NCI-H187 (cell line): ENCODE measurements at regions not wholly inside any gene's neighbourhood (a gene's known extent, or its start where the extent isn't known, plus 50 kb on each side); places are given as distances from the start of the nearest gene placed in this dataset.
"Not testable (repeated sequence)": the region's sequence is repeated elsewhere in the genome, so short reads cannot be mapped to it uniquely, and the experiment has no call there.

Source experiments
- DNase-seq, 2 experiments: peaks; one replicate each; lab custom pipeline; 2025; lab: John Stamatoyannopoulos, UW

DNA sequence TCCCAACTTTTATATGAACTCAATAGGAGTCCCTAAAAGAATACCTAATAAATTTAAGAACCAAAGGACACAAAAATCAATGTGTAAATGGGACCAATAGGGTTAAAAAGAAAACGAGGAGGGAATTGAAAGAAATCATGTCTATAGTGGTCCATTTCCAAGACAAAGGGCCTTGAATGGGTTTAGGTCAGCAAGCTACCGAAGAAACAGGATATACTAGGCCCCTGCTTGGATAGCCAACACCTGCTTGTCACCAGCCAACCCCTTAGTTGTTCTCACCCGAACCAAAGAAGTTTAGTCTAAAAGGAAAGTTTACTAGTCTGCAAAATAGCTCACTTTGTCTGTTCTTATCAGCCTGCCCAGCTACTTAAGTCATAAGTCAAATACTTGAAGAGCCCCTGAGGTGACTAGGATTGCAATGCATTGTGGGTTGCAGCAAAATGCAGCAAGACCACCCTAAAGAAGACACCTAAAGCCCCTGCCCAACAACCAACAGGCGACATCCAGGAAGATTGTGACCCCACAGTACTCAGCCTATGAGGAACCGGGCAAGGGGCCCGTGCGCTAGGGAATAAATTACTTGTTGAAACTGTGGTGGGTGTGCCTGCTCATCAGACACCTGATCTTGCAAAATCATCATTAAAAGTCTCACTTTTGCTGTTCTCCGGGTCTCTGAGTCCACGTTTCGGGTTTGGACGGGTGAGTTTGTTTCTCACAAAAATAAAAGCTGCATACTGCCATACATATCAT, 183.9 kb upstream of the PPP1R26 start:
- DNase-seq = no peak

DNA sequence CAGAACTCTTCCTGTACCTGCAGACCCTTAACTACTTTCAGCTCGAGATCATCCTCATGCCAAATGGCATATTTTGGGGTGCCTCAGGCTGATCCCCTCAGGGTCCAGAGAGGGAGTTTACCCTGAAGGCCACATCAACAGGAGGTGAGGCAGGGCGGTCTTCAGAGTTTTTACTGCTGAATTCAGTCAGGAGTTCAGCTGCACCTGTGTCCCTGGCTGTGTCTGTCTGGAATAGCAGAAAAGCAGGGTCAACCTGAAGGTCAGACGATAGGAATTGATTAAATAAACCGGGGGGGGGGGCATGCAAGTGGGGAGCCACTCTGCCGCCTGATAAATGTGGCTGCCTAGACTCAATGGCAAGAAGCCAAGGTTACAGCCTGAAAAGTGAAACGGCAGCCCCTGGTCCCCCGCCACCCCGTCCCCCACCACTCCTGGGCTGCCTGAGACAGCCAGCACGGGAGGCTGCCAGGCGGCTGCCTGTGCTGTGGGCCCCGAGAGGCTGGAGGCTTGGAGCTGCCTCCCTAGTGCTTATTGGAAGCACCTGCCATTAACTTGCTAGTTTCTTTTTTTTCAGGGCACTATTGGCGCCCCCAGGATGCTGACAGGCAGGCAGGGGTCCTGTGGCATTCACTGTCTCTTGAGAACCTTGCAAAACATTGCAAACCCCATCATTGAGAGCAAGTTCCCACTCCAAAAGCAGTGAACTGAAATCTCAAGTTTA, 182.7 kb upstream of the PPP1R26 start:
- DNase-seq = no peak

DNA sequence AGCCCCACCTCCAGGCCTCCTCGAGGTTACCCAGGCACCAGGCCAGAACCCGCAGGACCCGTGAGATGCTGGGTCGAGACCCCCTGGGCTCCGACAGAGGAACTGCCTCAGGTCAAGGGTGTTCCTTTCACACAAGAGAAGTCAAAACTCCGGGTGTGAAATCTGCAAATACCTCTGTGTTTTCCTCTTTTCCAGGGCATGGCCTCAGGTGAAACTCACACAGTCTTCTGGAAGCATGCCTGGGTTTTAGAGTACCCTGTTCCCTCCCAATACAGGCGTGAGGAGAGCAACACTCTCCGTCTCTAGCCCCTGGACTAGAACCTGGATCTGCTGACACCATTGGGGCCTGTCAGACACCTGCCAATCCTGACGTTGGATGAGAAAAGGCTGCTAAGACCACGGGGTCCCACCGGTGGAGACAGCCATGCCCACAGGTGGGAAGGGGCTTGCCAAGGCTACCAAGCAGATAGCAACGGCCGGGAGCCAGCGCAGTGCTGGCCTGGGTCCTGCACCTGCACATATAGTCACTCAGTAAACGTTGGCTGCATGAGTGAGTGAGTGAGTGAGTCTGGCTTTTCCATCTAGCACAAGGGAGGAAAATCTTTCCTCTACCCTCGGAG, 182.0 kb upstream of the PPP1R26 start:
- no peak for DNase-seq

DNA sequence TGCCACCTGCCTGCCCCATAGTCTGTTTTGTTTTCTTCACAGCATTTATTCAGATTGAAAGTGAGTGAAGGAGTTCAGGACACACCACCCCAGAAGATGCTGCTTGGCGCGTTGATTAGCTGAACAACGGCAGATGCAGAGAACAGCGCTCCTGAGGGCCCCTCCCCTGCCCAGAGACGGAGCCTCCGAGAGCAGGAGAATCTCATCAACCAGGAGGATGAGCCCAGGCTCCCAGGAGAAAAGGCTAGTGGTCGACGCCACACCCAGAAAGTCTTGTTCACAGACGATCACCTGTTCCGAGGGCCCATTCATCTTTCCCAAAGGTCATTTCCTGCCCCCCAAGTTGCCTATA, 180.4 kb upstream of the PPP1R26 start:
- no peak for DNase-seq

DNA sequence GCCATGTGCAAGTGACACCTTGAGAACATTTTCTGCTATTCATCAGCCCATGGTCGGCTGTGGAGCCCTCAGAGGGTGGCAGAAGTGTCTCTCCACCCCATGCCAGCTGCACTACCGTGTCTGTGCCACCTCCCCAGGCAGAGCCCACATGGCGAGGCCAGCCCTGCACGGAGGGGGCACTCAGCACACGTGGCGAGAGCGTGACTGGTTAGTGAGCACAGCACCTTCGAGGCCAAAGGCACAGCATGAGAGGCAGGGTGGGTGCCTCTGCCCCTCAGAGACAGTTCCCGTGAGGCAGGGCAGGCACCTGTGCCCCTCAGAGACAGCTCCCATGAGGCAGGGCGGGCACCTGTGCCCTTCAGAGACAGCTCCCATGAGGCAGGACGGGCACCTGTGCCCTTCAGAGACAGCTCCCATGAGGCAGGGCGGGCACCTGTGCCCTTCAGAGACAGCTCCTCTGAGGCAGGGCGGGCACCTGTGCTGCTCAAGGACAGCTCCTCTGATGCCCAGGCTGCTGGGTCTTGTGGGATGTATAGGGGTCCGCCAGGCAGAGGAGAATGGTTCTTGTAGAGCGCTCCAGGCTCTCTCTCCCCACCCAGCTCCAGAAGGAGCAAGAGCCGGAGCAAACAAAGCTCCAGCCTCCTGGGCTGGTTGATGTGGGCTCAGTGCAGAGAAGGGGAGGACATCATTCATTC, 179.8 kb upstream of the PPP1R26 start:
- DNase-seq = no peak

DNA sequence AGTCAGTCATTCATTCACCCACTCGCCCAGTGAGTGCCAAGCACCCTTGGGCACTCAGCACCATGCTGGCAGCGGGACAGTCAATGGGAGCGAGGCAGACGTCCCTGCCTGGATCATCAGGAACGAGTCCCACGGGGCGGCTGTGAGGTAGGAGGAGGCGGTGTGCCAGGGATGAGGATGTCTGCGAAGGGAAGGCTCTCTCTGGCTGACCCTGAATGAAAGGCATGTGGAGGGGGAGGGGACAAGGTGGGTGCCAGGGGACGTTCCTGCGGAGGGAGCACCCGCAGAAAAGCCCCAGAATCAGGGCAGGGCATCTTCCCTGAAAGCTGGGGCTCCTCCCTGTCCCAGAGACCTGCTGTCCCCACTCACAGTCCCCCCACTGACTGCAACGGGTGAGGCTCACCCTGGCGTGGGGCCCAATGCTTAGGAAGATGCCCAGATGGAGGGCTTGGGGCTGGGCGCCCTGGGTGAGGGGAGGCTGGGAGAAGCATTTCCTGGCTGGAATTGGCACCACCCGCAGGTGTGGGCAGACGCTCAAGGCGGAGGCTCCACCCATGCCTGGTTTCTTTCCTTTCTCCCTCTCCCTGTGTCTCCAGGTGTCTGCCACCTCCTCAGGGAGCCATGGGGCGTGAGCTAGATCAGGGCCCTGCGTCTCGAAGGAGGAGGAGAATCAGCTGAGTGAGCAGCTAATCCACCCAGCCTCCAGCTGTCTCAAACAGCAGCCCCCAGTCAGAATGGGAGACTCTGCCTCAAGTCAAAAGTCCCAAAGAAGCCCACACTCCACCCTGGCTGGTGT, 179.0 kb upstream of the PPP1R26 start:
- no peak for DNase-seq

DNA sequence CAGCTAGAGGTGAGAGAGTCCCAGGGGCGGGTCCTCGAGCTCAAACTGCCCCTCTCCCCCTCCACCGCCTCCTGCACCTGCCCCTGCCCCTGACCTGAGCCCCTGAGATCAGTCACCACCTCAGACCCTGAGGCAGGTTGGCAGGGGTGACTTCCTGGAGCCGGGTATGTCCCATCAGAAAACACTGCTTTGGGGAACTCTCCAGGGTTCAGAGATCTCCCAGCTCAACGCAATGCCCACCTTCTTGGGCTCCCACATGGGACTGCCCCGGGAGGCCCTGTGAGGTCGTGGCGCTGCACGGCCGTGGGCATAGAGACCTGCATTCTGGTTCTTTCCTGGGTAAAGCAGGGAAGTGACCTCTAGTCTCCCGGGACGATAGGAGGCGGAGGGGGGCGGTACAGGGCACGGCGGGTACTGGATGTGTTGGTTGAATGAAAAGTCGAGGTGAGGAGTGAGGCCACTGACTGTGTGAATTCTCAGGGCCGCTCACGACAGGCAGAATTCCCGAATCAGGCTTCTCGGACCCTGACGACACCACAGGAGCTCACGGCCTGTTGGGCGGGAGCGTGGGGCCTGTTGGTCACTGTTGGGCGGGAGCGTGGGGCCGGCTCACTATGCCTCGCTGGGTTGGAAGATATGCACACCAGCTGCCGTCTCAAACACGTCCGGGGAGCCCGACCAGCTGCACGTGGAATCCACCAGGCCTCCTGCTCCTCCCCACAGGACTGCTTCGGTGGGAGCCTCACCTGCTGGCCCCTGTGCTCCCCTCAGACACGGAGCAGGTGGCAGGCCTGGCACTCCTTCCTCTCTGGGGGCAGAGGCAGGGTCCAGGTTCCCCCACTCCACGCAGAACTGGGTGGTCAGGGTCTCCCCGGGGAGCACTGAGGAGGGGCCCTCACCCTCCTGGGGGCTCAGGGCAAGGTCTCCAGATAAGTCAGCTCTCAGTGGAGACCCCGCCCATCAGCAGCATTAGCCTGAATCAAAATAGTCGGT, 178.0 kb upstream of the PPP1R26 start:
- no peak for DNase-seq

DNA sequence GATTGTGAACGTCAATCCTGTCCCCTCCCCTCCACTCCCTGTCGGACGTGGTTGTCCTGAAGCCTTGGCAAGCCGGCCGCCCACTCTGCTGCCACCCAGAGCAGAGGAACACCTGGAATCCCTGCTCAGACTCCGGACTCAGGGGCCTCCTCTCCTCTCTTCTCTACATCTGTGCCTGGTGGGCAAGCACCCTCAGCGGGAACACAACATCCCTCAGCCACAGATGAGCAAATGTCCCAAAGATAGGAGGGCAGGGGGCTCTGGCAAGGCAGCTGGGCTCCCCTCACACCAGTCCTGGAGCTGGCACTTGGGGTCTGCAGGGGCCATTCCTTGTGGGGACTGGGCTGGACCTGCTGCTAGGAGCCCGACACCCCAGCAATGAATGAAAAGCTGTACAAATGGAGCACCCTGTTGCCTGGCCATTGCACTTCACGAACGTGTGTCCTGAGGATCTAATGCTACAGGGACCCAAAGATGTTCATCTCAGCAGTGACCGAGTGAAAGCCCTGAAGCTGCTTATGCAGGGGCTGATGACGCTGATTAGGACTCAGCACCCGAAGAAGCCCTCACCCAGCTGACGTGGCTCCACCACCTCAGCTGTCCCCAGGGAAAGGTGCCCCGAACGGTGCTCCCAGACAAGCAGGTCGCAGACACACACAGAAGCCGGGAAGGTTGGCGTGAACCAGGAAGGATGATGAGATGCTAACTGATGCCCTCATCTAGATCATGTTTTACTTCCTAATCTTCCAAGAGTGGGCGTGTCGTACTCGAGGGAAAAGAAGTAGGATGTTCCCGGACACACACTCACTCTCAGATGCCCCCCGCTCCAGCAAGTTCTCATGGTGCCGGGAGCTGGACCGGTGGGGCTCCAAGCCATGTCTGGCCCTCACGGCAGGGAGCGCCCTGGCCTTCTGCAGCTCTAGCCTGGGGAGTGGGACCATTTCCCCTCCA, 177.0 kb upstream of the PPP1R26 start:
- DNase-seq = no peak

DNA sequence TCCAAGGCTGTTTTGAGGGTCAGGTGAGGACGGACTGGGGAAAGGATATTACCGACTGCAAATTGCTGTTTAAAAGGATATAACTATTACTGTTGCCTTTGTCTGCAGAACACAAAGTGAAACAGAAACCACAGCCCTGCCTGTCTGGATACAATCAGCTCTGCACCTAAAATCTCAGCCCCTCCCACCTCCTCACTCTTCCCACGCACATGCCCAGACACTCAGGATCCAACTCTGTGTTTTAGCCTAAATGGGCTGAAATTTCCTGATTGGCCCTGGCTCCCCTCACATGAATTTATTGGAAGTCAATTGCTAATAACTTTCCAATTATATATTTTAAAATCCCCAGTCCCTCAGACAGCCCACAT, 176.3 kb upstream of the PPP1R26 start:
- no peak for DNase-seq

DNA sequence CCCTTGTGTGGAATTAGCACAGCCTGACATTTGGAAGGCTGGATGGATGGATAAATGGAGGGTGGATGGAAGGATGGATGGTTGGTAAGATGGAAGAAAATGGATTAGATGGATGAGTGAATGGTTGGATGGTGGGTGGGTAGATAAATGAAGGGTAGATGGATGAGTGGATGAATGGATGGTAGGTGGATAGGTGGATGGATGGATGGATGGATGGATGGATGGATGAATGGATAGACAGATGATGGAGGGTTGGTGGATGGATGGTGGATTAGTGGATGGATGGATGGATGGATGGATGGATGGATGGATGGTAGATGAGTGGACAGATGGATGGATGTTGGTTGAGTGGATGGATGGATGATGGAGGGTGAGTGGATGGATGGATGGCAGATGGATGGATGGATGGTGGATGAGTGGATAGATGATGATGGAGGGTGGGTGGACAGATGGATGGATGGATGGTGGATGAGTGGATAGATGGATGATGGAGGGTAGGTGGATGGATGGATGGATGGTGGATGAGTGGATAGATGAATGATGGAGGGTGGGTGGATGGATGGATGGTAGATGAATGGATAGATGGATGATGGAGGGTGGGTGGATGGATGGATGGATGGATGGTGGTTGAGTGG, 175.6 kb upstream of the PPP1R26 start:
- no peak for DNase-seq

DNA sequence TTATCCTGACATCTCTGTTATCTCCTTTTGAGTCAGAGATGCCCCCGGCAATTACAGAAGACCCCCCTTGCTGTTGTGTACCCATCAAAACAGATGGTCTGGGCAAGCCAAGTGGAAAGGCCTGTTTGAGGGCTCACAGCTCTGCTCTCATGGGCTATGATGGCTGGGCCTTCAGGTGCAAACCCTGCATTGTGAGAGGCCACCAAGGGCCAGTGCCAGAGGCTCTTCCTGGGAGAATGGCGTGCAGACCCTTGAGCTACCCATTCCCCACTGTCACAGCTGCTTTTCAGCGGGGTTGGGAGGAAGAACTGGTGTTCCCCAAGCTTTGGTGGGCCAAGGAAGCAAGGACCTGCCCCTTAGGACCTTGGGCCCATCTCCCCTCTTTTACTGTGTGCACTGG, 174.7 kb upstream of the PPP1R26 start:
- DNase-seq = no peak

DNA sequence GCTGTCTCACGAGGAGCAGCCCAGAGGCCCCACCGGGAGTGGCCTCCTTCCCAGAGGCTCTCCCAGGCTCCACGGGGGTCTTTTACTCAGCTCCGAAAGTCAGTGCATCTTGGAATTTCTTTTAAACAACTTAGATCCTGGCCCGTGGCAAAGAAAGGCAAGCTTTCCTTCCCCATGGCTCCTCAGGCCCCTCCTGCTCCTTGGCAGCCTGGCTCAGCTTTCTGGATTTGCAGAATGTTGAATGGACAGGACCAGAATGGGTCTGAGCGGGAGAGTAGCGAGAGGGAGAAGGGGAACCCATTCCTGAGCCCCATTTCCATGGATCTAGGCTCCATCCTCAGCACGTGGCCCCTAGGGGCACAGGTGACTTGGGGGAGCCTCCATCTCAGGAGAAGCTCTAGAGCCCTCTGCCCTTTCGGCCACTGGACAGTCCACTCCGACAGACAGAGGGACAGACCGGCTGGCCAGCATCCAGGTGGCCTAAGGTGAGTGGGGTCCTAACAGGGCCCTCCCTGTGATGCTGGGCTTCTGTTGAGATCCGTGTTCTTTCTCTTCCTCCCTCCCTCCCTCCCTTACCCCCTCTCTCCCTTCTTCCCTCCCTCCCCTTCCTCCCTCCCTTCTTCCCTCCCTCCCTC, 173.9 kb upstream of the PPP1R26 start:
- DNase-seq = no peak

DNA sequence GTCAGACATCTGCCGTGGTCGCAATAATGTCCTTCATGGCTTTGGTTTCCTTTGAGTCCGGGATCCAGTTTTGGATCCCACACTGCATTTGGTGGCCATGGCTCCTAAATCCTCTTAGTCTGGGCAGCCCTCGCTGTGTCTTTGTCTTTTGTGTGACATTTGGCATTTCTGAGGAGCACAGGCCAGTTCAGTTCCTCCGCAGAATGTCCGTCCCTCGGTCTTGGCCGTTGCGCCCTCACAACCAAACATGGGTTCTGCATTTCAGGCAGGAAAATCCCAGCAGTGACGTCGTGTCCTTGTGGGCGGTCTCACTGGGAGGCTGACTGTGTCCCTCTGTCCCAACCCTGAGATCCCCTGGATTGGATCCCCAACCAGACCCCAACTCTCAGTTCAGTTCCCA, 172.9 kb upstream of the PPP1R26 start:
- DNase-seq = no peak

DNA sequence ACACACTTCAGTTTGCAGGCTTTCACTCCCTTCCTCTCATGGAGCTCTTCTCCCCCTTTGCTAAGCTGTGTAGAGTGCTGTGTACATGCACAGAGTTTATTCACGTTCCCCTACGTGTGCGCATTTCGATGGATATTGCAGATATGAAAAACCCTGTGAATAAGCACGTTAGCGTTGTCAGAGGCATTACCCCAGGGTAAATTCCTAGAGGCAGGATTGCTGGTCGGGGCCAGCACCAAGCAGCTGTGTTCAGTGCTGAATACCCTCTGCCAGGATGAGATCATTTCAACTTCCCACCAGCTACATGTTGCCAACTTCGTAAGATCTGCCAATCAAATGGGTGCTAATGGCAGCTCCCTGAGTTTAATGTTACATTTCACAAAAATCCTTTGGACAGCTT, 172.3 kb upstream of the PPP1R26 start:
- DNase-seq = no peak

DNA sequence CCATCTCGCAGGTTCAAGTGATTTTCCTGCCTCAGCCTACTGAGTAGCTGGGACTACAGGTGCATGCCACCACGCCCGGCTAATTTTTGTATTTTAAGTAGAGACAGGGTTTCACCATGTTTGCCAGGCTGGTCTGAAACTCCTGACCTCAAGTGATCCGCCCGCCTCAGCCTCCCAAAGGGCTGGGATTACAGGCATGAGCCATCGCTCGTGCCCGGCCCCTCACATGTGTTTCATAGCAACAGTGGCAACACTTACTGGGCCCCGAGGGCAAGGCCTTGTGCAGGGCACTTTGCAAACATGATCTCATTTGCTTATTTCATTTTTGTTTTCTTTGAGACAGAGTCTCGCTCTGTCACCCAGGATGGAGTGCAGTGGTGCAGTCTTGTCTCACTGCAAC, 171.7 kb upstream of the PPP1R26 start:
- not testable (repeated sequence) for DNase-seq

DNA sequence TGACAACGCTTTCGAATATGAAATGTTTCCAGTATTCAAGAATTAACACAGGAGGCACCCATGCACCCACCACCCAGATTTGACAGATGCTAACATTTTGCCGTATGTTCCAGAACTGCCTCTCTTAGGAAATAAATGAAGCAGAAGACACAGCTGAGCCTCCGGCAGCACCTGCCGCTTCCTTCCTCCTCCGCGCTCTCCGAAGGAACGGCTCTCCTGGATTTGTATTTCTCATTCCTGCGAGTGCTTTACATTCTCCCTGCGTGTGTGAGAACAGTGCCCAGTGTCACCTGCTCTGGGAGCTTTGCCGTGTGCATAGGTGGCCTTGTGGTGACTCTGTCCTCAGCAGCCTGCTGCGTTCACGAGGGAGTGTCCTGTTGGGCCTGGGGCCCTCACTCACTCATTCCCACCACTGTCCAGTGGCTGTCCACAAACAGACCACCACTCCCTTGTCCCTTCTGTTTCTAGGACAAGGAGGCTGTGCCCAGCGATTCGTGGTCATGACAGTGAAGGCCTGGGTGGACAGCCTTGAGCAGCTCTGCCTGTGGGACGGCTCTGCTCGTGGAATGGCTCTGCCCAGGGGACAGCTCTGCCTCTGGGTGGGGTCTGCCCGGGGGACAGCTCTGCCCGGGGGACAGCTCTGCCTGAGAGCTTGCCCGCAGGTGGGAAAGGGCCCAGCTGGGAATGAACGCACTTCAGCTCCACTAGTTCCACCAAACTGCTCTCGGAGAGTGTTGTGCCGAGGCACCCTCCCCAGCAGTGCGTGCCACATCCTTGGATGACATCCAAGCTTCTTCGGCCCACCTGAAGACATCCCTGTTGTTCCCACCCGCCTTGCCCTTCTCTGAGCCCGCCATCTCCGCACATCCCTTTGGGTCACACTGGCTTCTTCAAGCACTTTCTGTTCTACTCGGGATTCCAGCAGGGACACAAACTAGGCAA, 170.5 kb upstream of the PPP1R26 start:
- peak; percentile 17 to 40 for DNase-seq

DNA sequence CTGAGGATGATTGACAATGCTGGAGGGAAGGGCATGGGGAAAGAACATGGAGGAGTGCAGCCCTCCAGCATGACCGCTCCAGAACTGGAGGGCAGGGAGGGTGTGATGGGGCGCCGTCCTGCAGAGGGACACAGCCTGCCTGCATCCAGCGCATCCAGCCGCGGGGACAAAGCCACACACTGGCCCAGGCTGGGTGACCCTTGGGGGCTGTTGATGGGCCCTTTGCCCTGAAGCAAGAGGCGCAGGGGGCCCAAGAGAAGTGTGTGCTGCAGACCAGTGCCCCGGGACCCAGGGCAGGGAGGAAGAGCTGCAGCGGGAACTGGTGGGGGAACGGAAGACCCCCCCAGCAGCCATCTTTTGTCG, 169.8 kb upstream of the PPP1R26 start:
- DNase-seq = no peak

DNA sequence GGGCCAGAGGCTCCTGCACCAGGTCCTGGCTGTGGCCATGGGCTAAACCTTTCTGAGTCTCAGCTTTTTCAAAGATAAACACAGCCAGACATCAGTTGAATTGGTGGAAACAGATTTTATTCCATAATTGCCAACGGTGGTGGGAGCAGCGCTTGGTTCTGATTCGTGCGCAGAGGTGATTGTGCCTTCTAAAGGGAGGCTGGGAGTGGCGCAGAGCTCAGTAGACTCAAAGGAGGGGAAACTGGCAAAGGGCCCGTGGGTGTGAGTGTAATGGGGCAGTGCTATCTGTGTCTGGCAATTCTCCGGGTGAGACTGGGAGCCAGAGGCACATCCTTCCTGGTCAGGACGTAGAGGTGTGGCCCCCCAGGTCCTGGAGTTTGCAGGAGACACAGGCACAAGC, 169.4 kb upstream of the PPP1R26 start:
- DNase-seq = no peak
